MM.1S (cell line): ENCODE measurements at regions not wholly inside any gene's neighbourhood (a gene's known extent, or its start where the extent isn't known, plus 50 kb on each side); places are given as distances from the start of the nearest gene placed in this dataset.

Experiments used
- CTCF ChIP-seq: fragments of 300-600 bp; sonication (generic); IDR thresholded peaks from 2 replicates; pipeline ENCODE4 v1.5.1; 2016; ENCODE audit warnings: antibody characterized with exemption, low read length, mixed read lengths
- EZH2 ChIP-seq: fragments of 300-600 bp; sonication (generic); optimal IDR thresholded peaks from 2 replicates; pipeline ENCODE3; 2017; ENCODE audit warnings: low read depth, mild to moderate bottlenecking, antibody characterized with exemption, low read length, mixed read lengths

GRCh38 chr4:8674311-8674885 is 81.8 kb downstream of the CPZ start:
- no peak for TF ChIP-seq CTCF
- TF ChIP-seq EZH2 = no peak
